IMR-90 (cell line): ENCODE measurements at regions not wholly inside any gene's neighbourhood (a gene's known extent, or its start where the extent isn't known, plus 50 kb on each side); places are given as distances from the start of the nearest gene placed in this dataset.

ENCODE experiments used
- BHLHE40 ChIP-seq: fragments of 150-350 bp; IDR thresholded peaks from 2 replicates; pipeline ENCODE4 v1.6.1; 2016; ENCODE audit warnings: mild to moderate bottlenecking, low read depth, low read length
- CTCF ChIP-seq: conservative IDR thresholded peaks from 2 replicates; pipeline ENCODE4 v1.5.1; 2012; ENCODE audit warnings: mild to moderate bottlenecking, low read depth, low read length, improper control_type of control experiment
- MXI1 ChIP-seq: IDR thresholded peaks from 2 replicates; pipeline ENCODE4 v1.6.1; 2012; ENCODE audit warnings: low read depth, mild to moderate bottlenecking, low read length, moderate library complexity, borderline replicate concordance
- POLR2A ChIP-seq: IDR thresholded peaks from 2 replicates; pipeline ENCODE4 v1.6.1; 2012; ENCODE audit warnings: mild to moderate bottlenecking, low read depth, low read length
- RFX5 ChIP-seq: IDR thresholded peaks from 2 replicates; pipeline ENCODE4 v1.8.0; 2012; ENCODE audit warnings: low read depth, mild to moderate bottlenecking, low read length, moderate library complexity
- USF2 ChIP-seq: fragments of 150-350 bp; IDR thresholded peaks from 2 replicates; pipeline ENCODE4 v1.6.1; 2017; ENCODE audit warnings: mild to moderate bottlenecking, antibody characterized with exemption, low read length, low read depth

GRCh38 chr5:79186021-79186420 is 49.9 kb upstream of the JMY start:
- no peak for TF ChIP-seq CTCF
- no peak for TF ChIP-seq MXI1
- no peak for TF ChIP-seq BHLHE40
- no peak for TF ChIP-seq USF2
- no peak for TF ChIP-seq RFX5
- TF ChIP-seq POLR2A = no peak
